HG03432 (cell line): ENCODE measurements at regions not wholly inside any gene's neighbourhood (a gene's known extent, or its start where the extent isn't known, plus 50 kb on each side); places are given as distances from the start of the nearest gene placed in this dataset.
"Not testable (repeated sequence)": the region's sequence is repeated elsewhere in the genome, so short reads cannot be mapped to it uniquely, and the experiment has no call there.

Source experiments
- ATAC-seq: cut with Tn5 transposase; IDR thresholded peaks from one replicate; pipeline ENCODE4 v1.9.1; 2021; ENCODE audit warnings: mild to moderate bottlenecking, moderate library complexity; ENCODE audit not compliant: unreplicated experiment

DNA sequence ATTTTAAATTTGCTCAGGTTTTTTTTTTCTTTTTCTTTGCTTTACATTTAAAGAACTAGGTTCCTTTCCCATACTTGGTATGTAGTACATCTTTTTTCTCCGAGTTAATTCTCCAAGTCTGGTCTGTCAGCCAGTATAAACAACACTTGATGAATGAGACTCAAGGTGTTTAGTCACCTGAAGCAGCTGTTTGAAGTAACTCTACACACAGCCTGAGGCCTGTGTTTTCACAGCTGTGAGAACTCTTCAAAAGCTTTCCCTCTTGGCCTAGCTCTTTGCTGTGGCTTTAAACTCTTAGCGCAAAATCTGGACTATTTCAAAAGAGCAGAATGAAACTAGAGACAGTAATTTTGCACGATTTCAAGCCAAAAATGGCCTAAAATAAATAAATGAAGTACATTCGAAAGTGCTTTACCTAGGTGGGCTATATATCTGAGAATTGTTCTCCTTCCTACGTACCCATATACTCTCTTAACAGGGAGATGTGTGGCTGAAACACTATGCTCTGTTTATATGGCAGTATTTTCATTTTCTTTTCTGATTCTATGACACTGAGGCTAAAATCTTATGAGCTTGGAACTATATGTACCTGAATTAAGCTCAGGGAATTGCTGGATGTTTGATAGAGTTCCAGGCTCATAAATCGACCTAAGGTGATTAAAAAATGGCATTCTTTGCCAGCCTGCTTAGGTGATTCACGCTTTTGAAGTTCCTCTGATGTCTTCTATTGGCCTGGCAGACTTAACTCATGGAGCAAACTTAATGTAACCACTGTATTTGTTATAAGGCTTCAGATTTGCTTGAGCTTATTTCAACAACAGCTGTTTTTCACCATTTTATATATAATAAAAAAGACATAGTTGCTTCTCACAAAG, 1044.1 kb upstream of the ZEB2 start:
- no peak for ATAC-seq

DNA sequence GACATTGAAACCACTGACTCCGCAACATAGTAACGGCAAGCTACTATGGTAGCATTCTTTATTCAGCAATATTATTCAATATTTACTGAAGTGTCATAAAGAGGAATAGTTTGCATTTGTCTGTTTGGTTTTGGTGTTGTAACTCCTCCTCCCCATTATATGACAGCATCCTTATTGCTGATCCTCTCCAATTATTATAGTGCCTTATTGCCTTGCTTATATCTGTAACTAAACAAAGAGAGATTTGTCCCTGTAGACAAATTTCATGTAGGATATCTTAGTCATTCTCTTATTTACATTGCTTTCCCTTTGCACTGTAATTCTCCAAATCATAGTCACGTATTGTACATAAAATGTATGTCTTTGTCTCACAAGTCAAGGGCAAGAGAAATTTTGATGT, 1041.2 kb upstream of the ZEB2 start:
- ATAC-seq: no peak

- no peak for ATAC-seq
Measured at GRCh38 chr2:145558617-145559350, 1038.9 kb upstream of the ZEB2 start.

- ATAC-seq: no peak
Measured at GRCh38 chr2:145555360-145555759, 1035.4 kb upstream of the ZEB2 start.

- no peak for ATAC-seq
Measured at GRCh38 chr2:145551686-145552085, 1031.8 kb upstream of the ZEB2 start.

DNA sequence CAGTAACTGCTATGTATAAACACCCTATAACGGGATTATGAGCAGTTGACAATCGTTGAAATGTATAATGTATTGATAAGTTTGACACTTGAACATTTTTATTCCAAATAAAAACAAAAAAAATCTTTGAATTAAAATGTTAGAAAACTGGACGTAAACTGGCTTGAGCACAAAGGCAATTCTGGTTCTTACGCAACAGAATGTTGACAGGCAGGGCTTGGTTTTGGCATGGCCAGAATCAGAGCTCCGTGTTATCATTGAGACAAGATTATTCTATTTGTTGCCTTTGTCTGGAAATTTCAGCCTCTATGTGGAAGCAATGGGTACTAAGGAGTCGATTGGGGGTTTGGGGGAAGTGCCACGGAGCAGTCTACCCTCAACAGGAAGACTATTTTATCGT, 1028.6 kb upstream of the ZEB2 start:
- ATAC-seq: no peak

DNA sequence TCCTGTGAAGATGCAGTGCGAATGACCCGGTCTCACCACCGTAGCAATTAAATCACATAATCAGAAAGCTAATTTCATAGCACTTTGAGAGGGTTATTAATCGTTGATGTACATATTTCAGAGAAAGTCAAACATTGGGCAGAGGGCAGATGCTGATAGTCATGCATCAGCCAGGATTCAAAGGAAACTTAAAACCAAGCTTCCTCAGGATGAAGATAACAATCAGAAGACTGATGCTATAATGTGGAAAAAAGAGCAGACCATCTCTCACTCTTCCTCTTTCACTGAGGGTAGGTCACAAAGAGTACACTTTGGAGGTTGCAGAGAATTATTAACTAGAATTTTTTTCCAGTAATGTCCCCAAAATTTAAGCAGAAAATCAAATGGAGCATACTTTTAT, 1027.7 kb upstream of the ZEB2 start:
- ATAC-seq: no peak

DNA sequence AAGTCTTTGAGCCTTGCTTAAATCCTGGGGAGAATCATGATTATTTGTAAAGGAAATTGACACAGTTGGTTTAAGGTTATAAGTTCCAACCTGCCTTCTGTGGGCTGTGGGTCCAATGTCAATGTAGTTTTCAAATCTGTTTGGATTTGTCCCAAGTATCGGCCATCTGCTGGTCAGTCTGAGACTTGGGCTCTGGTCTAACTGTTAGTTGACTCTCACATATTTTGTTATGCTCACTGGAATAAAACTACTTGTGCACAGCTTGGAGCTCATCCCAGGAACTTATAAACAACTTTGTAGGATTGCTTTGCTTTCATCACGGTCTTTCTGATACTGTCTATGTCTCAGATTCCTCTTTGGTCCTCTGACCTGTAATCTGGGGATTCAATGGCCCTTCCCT, 1026.2 kb upstream of the ZEB2 start:
- no peak for ATAC-seq

GRCh38 chr2:145543856-145544255, 1023.9 kb upstream of the ZEB2 start:
- no peak for ATAC-seq

- ATAC-seq: no peak
Measured at GRCh38 chr2:145543155-145543554, 1023.2 kb upstream of the ZEB2 start.

- ATAC-seq: no peak
Measured at GRCh38 chr2:145541028-145541427, 1021.1 kb upstream of the ZEB2 start.

DNA sequence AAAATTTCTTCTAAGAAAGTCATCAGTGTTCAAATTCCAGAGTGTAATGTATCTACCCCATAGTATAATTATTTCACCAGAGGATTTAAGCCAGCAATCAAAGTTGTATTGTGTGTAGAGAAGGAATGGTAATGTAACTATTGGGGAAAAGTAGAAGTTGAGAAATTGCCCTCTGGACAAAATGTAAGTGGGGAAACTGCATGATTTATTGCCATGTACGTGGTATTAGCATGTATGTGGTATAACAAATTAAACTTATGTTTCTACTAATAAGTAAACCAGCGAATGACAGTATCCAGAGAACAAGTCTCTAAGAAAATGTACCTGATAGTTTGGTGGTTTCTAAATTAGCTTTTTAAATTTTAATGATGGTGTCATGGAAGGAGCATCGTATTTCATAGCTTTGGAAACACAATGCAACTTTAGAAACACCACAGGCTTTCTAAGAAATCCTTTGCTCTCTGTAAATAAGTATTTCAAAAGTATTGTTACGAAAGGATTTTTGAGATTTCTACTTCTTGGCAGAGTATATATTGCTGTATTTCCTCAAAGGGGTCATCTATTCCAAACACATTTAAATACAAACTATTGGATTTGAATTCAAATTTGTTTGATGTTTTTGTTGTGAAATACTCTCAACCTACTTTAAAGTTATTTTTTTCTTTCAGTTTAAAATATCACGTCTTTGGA, 1018.9 kb upstream of the ZEB2 start:
- ATAC-seq: no peak

- no peak for ATAC-seq
Measured at GRCh38 chr2:145530653-145531052, 1010.7 kb upstream of the ZEB2 start.

DNA sequence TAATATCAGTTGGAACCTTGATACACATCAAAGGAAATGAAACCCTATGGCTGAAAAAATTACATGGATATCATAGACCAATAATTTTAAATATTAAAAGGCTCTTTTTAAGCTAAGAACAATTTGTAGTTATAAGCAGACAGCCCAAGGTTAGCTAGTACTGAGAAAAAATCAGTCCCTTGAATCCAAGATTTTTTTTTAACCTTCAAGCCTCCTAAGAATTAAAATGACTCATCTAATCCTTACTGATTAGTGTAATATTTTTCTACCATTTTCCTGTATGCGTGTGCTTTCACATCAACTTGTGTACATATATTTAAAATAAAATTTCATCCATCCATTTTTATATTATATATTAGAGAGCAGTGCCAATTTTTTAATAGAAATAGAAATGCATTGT, 1004.9 kb upstream of the ZEB2 start:
- ATAC-seq: no peak

DNA sequence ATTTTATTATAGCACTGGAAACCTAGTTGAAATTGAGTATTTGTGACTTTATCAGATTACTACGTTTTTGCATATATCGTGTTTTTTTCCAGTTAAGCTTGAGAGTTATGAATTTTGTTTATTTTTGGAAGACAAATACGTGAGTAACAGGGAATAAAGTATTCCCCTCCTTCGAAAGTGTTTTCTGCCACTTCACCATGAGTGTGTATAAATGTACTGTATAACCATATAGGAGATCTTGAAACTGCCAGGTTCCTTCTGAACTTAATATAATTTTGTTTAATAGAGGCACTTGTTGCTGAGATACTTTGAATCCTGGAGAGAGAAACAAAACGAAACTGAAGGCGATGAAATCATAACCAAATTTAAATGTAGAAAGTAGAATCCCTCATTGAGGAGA, 1004.4 kb upstream of the ZEB2 start:
- no peak for ATAC-seq

DNA sequence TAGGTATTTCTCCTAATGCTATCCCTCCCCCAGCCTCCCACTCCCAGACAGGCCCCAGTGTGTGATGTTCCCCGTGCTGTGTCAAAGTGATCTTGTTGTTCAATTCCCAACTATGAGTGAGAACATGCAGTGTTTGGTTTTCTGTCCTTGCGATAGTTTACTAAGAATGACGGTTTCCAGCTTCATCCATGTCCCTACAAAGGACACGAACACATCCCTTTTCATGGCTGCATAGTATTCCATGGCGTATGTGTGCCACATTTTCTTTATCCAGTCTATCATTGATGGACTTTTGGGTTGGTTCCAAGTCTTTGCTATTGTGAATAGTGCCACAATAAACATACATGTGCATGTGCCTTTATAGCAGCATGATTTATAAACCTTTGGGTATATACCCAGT, 999.3 kb upstream of the ZEB2 start:
- ATAC-seq: not testable (repeated sequence)

DNA sequence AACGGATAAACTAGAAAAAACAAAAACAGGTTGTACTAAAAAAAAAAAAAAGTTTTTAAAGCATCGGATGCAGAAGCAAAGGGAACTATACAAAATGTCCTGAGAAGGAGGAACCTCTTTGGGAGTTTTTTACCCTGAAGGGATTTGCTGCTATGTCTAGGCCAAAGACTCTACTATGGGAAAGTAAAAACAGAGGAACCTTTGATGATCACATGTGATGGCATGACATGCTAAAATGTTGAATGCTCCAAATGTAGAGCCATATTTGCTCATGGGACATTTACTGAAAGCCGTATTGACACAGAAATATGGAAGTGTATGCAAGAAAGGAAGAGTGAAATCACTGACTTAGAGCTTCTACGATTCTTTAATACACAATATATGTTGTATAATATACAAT, 992.0 kb upstream of the ZEB2 start:
- ATAC-seq: no peak

- no peak for ATAC-seq
Measured at GRCh38 chr2:145503511-145503910, 983.6 kb upstream of the ZEB2 start.

GRCh38 chr2:145501920-145502319, 982.0 kb upstream of the ZEB2 start:
- no peak for ATAC-seq

DNA sequence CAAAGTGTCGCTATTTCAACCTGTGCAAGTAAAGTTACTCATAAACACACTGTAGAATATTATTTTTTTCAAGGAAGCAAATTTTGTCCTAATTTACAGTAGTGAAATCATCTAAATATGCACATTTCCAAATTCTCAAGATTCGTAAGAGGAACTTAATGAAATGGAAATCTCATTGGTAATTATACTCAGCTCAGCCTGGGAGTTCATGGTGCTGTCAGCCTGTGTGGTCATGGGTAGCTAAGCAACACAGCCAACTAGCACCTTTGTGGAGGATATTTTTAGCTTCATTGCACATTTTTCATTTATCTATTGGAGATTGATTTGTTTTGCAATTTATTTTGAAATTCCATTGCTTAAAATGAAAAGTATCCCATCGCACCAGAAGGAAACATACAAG, 975.7 kb upstream of the ZEB2 start:
- no peak for ATAC-seq

DNA sequence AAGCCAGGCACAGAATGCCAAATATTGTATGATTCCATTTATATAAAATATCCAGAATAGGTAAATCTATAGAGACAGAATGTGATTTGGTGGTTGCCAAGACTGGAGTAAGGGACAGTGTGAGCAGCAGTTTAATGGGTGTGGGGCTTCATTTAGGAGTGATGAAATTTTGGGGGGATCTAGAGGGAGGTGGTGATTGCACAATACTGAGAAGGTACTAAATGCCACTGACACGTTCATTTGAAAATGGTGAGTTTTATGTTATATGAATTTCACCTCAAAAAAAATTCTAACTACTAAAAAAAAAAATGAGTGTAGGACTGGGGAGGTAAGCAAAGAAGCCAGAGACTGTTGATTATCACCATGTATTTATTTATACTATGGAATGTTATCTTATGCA, 974.5 kb upstream of the ZEB2 start:
- ATAC-seq: no peak

- ATAC-seq: no peak
Measured at GRCh38 chr2:145488571-145488970, 968.7 kb upstream of the ZEB2 start.
